OCI-LY7 (cell line): ENCODE measurements at regions not wholly inside any gene's neighbourhood (a gene's known extent, or its start where the extent isn't known, plus 50 kb on each side); places are given as distances from the start of the nearest gene placed in this dataset.

Experiments used
- BruUV-seq: library from RNA; stranded (reverse); fragments of 400-500 nt; replicated peaks from 2 replicates; lab custom pipeline; 2021; lab: Mats Ljungman, UMichigan
- CTCF ChIA-PET: fragments of 300-600 bp; sonication (Branson Sonifier 250); formaldehyde crosslinking; loops from one replicate; lab custom pipeline; 2022; ENCODE audit warnings: antibody characterized with exemption; ENCODE audit not compliant: unreplicated experiment; lab: Charles Lee
- POLR2A ChIA-PET: fragments of 300-600 bp; sonication (Branson Sonifier 250); formaldehyde crosslinking; loops from one replicate; lab custom pipeline; 2022; ENCODE audit warnings: antibody characterized with exemption; lab: Charles Lee
- DNase-seq: peaks from one replicate; pipeline ENCODE4 v3.0.0-alpha.2; 2015; ENCODE audit warnings: low spot score
- H2AFZ ChIP-seq: fragments of 200-600 bp; sonication (generic), shearing (Covaris generic); 2 replicates; pipeline ENCODE4 v1.6.1; 2014; ENCODE audit warnings: mild to moderate bottlenecking, antibody characterized with exemption, low read length, moderate library complexity
- H3K27ac ChIP-seq: fragments of 200-600 bp; sonication (generic); 2 replicates; pipeline ENCODE4 v1.5.1; 2014; ENCODE audit warnings: mixed run types, low read depth, mild to moderate bottlenecking, moderate library complexity, low read length, inconsistent platforms; ENCODE audit not compliant: poor library complexity, severe bottlenecking
- H3K36me3 ChIP-seq: fragments of 200-600 bp; sonication (generic); 2 replicates; pipeline ENCODE4 v1.6.1; 2014; ENCODE audit warnings: mild to moderate bottlenecking, antibody characterized with exemption, low read length, moderate library complexity, mixed read lengths; ENCODE audit not compliant: insufficient read depth
- H3K4me1 ChIP-seq: fragments of 200-600 bp; sonication (generic); 2 replicates; pipeline ENCODE4 v1.5.1; 2014; ENCODE audit warnings: mild to moderate bottlenecking, low read length; ENCODE audit not compliant: insufficient read depth, poor library complexity, severe bottlenecking
- H3K4me2 ChIP-seq: fragments of 200-600 bp; sonication (generic); 2 replicates; pipeline ENCODE4 v1.6.1; 2014; ENCODE audit warnings: mild to moderate bottlenecking, low read length
- H3K4me3 ChIP-seq: fragments of 200-600 bp; sonication (generic); 2 replicates; pipeline ENCODE4 v1.5.1; 2014; ENCODE audit warnings: mild to moderate bottlenecking, low read depth, low read length; ENCODE audit not compliant: poor library complexity, severe bottlenecking
- H3K79me2 ChIP-seq: fragments of 200-600 bp; sonication (generic); 2 replicates; pipeline ENCODE4 v1.6.1; 2016; ENCODE audit warnings: low read depth, mild to moderate bottlenecking, low read length, moderate library complexity, mixed read lengths; ENCODE audit not compliant: insufficient read depth
- H3K9me2 ChIP-seq: fragments of 200-600 bp; sonication (generic); 2 replicates; pipeline ENCODE4 v1.6.1; 2016; ENCODE audit warnings: mild to moderate bottlenecking, low read length, mixed read lengths; ENCODE audit not compliant: insufficient read depth
- H3K9me3 ChIP-seq: fragments of 200-600 bp; sonication (generic); 2 replicates; pipeline ENCODE4 v1.6.1; 2014; ENCODE audit warnings: mild to moderate bottlenecking, mixed run types, low read length, mixed read lengths
- H4K20me1 ChIP-seq: fragments of 200-600 bp; sonication (generic); 2 replicates; pipeline ENCODE4 v1.6.1; 2014; ENCODE audit warnings: mild to moderate bottlenecking, antibody characterized with exemption, low read length, moderate library complexity, mixed read lengths; ENCODE audit not compliant: insufficient read depth
- EZH2phosphoT487 ChIP-seq: fragments of 200-600 bp; sonication (generic); IDR thresholded peaks from 2 replicates; pipeline ENCODE4 v1.6.1; 2018; ENCODE audit warnings: low read depth, borderline replicate concordance, mild to moderate bottlenecking, mixed run types, antibody characterized with exemption, low read length, moderate library complexity, mixed read lengths
- intact Hi-C: fragments of 100-400 bp; cut with micrococcal nuclease; formaldehyde crosslinking; loops from one replicate; pipeline ENCODE4 v1.10.0; 2022; ENCODE audit not compliant: unreplicated experiment
- TF ChIP-seq, protein P1 (sequence below): fragments of 200-600 bp; sonication (generic); conservative IDR thresholded peaks from 2 replicates; pipeline ENCODE4 v1.5.1; 2014; ENCODE audit warnings: mild to moderate bottlenecking, antibody characterized with exemption, low read length, moderate library complexity, mixed read lengths

DNA sequence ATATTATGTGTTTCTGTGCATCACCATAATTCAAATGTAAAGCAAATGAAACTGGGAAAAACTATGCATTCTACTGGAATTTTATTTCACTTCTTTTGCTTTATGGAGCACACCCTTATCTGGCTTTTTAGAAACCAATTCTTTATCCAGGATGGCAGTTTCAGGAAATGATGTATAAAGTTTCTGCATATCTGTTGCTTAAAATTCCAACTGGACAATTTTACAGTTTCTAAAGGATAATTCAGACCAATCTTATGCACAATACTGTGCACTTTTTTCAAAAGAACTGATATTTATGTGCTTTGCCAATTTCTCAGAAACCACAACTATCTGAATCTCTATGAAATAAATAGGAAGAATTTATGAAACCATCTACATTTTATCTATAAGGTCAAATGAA is 246.5 kb upstream of the MIR17HG start:
- intact Hi-C loops: no loop called here
- no peaks in the 10 kb centered on the region for H3K36me3 ChIP-seq
- peaks cover 14% of the 10 kb centered on the region for H3K9me2 ChIP-seq
- H3K27ac ChIP-seq: no peak overlapping the region
- CTCF ChIA-PET: no interaction called here
- no TSS peak for BruUV-seq
- H3K4me1 ChIP-seq: no peaks in the 10 kb centered on the region
- no peak for DNase-seq
- H3K79me2 ChIP-seq: no peaks in the 10 kb centered on the region
- no peaks in the 10 kb centered on the region for H4K20me1 ChIP-seq
- no peaks in the 10 kb centered on the region for H3K9me3 ChIP-seq
- H3K4me3 ChIP-seq: no peak overlapping the region
- H3K4me2 ChIP-seq: no peak overlapping the region
- H2AFZ ChIP-seq: no peak overlapping the region
- TF ChIP-seq EZH2phosphoT487: no peak
- TF ChIP-seq, protein P1, sequence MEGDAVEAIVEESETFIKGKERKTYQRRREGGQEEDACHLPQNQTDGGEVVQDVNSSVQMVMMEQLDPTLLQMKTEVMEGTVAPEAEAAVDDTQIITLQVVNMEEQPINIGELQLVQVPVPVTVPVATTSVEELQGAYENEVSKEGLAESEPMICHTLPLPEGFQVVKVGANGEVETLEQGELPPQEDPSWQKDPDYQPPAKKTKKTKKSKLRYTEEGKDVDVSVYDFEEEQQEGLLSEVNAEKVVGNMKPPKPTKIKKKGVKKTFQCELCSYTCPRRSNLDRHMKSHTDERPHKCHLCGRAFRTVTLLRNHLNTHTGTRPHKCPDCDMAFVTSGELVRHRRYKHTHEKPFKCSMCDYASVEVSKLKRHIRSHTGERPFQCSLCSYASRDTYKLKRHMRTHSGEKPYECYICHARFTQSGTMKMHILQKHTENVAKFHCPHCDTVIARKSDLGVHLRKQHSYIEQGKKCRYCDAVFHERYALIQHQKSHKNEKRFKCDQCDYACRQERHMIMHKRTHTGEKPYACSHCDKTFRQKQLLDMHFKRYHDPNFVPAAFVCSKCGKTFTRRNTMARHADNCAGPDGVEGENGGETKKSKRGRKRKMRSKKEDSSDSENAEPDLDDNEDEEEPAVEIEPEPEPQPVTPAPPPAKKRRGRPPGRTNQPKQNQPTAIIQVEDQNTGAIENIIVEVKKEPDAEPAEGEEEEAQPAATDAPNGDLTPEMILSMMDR: no peak
- POLR2A ChIA-PET: interaction anchor here (0.7 to 1.1 kb wide), 3 partner anchors 22 to 359 kb away, joined by 3 to 6 read pairs (median 4); no protein-coding TSS in a partner anchor

DNA sequence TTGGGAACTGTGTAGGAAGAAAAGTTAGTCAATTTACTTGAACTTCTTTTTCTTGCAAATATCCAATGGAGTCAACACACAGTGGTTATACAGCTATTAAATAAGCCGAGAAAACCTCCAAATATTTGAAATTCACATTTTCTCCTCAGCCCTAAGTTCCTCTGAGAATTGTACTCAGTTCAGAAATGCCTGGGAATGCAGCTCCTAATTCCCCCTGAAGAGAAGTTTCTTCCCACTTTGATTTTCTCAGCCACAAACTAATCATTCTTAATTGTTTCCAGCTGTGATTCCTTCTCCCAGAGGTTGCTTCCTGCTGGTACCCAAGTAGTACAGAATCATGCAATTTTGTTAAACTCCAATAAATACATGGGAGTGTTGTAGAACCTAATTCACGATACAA is 246.1 kb upstream of the MIR17HG start:
- no peak overlapping the region for H3K27ac ChIP-seq
- POLR2A ChIA-PET: interaction anchor here (1.0 to 1.1 kb wide), 2 partner anchors 22 to 359 kb away, joined by 3 to 6 read pairs; no protein-coding TSS in a partner anchor
- CTCF ChIA-PET: no interaction called here
- no peaks in the 10 kb centered on the region for H3K36me3 ChIP-seq
- no peaks in the 10 kb centered on the region for H3K4me1 ChIP-seq
- no TSS peak for BruUV-seq
- no peak overlapping the region for H3K4me2 ChIP-seq
- no peaks in the 10 kb centered on the region for H3K9me3 ChIP-seq
- no peak for DNase-seq
- no peaks in the 10 kb centered on the region for H4K20me1 ChIP-seq
- TF ChIP-seq, protein P1: no peak
- TF ChIP-seq EZH2phosphoT487: no peak
- no peaks in the 10 kb centered on the region for H3K79me2 ChIP-seq
- H3K4me3 ChIP-seq: no peak overlapping the region
- H3K9me2 ChIP-seq: peaks cover 10% of the 10 kb centered on the region; the same call in 1 of the 2 replicates
- intact Hi-C loops: no loop called here
- no peak overlapping the region for H2AFZ ChIP-seq

DNA sequence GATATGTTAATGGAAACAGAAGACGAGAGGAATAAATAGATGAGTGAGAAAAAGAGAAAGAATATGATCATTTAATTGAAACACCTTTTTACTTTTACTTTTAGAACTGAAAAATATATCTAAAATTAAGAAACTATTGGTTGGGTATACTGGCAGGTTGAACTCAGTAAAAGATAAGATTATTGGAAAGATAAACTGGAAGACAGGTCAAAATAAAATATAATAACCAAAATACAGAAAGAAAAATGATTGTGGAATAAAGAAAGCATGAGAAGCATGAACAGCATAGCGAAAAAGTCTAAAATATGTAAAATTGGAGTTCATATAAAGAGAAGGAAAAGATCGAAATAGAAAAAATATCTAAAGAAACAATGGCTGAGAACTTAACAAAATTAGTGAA is 242.2 kb upstream of the MIR17HG start:
- TF ChIP-seq EZH2phosphoT487: no peak
- TF ChIP-seq, protein P1: no peak
- intact Hi-C loops: no loop called here
- Histone ChIP-seq H3K27ac (no peak overlapping the region), H3K79me2 (no peaks in the 10 kb centered on the region), H3K4me2 (no peak overlapping the region), H4K20me1 (no peaks in the 10 kb centered on the region), H2AFZ (no peak overlapping the region), H3K4me3 (no peak overlapping the region), H3K9me2 (peaks cover 6% of the 10 kb centered on the region; the same call in 1 of the 2 replicates), H3K4me1 (no peaks in the 10 kb centered on the region), H3K36me3 (no peaks in the 10 kb centered on the region), H3K9me3 (no peaks in the 10 kb centered on the region)
- BruUV-seq: no TSS peak
- no peak for DNase-seq
- CTCF ChIA-PET: no interaction called here
- POLR2A ChIA-PET: interaction anchor here (0.7 kb wide), 1 partner anchor 17 kb away, joined by 3 read pairs; no protein-coding TSS in a partner anchor
